GM12865 (cell line): ENCODE measurements at regions not wholly inside any gene's neighbourhood (a gene's known extent, or its start where the extent isn't known, plus 50 kb on each side); places are given as distances from the start of the nearest gene placed in this dataset.
A peak's percentile ranks its signal among the peaks of the same experiment; 100 is the strongest.
"Not testable (repeated sequence)": the region's sequence is repeated elsewhere in the genome, so short reads cannot be mapped to it uniquely, and the experiment has no call there.

Experiments
- DNase-seq: peaks from one replicate; pipeline ENCODE4 v3.0.0; 2010; ENCODE audit warnings: low read depth
- H3K4me3 ChIP-seq: 2 replicates; pipeline ENCODE4 v1.5.1; 2011; ENCODE audit warnings: mild to moderate bottlenecking, low read depth, low read length, control low read depth
- CTCF ChIP-seq: IDR thresholded peaks from 2 replicates; pipeline ENCODE4 v1.5.1; 2011; ENCODE audit warnings: low read length, control low read depth, low read depth, inconsistent platforms; ENCODE audit not compliant: insufficient read depth; ENCODE audit errors: missing control alignments

GRCh38 chr1:25122747-25123146, 109.6 kb downstream of the SYF2 start:
- DNase-seq: no peak
- TF ChIP-seq CTCF: no peak
- H3K4me3 ChIP-seq: no peak overlapping the region

DNA sequence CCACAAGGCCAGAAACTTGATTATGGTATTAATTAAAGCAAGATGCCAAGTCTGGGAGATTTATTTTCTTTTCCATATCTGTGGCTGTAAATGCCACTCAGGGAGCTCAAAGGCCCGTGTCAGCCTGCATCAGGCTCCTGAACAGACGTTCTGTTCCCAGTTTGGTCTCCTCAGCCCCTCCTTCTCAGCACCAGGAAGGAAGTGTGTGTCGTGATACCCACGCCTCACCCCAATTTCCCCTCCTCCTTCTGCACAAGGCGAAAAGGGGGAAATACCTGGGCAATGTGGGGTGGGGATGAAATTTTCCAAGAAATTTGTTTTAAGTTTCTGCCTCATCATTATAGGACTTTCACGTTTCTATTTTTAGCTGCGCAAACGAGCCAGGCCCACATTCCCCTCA, 112.0 kb downstream of the SYF2 start:
- DNase-seq: no peak
- H3K4me3 ChIP-seq: no peak overlapping the region
- TF ChIP-seq CTCF: no peak

GRCh38 chr1:25118546-25118945, 113.8 kb downstream of the SYF2 start:
- no peak for TF ChIP-seq CTCF
- no peak overlapping the region for H3K4me3 ChIP-seq
- DNase-seq: no peak

- no peak overlapping the region for H3K4me3 ChIP-seq
- peak; percentile 46 for TF ChIP-seq CTCF
- DNase-seq: peak; percentile 65
These were observed 115.0 kb downstream of the SYF2 start for GRCh38 chr1:25117233-25117823.

DNA sequence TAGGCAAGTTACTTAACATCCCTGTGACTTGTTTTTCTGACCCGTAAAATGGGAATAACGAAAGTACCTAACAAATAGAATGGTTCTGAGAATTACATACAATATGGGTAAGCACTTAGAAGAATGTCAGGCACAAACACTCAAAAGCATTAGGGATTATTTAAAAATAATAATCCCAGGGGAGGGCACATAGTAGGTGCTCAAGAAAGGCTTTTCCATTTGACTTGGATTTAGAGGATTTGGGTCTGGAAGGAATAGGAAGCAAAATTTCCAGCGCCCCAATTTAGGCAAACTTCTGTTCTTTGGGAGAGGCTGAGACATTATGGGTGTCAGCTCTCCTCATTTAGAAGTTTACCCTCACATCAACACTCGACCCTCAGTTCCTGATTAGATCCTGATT, 115.5 kb downstream of the SYF2 start:
- H3K4me3 ChIP-seq: no peak overlapping the region
- no peak for DNase-seq
- no peak for TF ChIP-seq CTCF

DNA sequence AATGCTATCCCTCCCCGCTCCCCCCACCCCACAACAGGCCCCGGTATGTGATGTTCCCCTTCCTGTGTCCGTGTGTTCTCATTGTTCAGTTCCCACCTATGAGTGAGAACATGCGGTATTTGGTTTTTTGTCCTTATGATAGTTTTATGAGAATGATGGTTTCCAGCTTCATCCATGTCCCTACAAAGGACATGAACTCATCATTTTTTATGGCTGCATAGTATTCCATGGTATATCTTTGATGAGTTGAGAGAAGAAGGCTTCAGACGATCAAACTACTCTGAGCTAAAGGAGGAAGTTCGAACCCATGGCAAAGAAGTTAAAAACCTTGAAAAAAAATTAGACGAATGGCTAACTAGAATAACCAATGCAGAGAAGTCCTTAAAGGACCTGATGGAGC, 116.2 kb downstream of the SYF2 start:
- not testable (repeated sequence) for DNase-seq, H3K4me3 ChIP-seq

- no peak for DNase-seq
- H3K4me3 ChIP-seq: no peak overlapping the region
- no peak for TF ChIP-seq CTCF
These were observed 118.6 kb downstream of the SYF2 start for GRCh38 chr1:25113731-25114130.
